Right lung (tissue), 2 donors: ENCODE measurements at regions not wholly inside any gene's neighbourhood (a gene's known extent, or its start where the extent isn't known, plus 50 kb on each side); places are given as distances from the start of the nearest gene placed in this dataset.

Experiments
- DNase-seq, 2 donors: peaks; one replicate each; pipeline ENCODE4 v3.0.0-alpha.2; 2013

DNA sequence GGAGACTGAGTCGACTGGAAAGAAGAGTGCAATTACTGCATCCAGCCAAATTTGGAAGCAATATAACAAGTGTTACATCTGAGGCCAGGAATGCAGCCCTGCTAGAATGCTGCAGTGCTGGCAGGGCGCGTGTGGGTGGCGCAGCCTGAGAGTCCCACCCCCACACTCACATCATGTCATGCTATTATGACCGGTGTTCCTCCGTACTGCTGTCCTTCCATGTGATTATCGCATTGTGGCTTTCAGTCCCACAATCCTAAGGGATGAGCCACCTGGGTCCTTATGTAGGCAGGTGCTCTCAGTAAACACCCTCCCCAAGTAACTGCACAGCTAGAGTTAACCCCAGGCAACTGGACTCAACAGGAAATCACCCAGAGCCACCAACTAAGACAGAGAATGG, 122.6 kb upstream of the CPEB2 start:
- no peak for DNase-seq

DNA sequence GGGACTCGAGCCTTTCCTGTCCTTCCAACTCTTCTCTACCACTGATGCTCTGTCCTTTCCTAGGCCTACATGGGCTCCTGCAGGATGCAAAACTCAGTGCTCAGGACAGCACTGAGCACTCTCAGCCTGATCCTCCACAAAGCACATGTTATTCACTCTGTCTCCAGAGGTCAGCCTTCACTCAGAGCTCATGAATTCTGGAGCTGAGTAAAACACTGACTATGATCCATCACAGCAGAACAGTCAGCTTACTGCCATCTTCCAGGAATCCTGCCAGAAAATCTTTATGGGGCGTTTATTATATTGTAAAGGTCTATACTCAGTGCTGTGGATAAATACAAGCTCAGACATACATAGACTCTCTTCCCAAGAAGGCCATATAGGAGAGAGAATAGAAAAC, 121.5 kb upstream of the CPEB2 start:
- no peak for DNase-seq

DNA sequence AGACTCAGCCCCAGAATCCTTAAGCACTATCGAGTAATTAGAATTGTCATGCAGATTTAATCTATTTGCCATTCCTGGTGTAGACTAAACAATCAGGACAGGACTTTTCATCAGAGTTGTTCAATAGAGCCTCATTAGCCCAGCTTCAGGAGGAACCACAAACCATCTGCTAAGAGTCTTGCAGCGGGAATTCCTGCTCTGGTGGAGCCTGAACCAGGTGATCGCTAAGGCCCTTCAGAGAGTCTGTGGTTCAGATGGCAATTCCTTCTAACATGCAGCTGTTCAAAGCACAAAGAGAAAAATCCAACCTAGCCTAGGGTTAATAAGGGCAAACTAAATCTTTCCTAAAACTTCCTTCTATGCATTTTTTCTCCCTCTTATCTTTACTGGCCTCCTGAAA, 119.1 kb upstream of the CPEB2 start:
- no peak for DNase-seq

DNA sequence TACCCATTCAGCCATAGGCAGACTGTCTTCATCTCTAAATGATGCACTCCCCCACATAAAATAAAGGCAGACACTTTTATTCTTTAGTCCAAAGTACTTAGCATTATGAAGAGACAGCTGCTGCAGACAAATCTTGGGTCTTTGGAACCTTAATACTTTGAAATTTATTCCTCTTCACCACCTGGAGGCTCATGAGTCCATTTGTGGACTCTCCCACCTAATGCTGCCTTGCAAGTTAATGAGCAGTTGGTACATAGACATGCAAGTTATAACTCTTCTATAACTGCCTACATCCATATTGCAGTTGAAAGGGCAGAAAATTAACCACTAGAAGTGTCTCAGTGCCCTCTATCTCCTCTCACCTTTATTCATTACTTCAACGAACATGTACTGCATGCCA, 118.6 kb upstream of the CPEB2 start:
- DNase-seq: no peak

DNA sequence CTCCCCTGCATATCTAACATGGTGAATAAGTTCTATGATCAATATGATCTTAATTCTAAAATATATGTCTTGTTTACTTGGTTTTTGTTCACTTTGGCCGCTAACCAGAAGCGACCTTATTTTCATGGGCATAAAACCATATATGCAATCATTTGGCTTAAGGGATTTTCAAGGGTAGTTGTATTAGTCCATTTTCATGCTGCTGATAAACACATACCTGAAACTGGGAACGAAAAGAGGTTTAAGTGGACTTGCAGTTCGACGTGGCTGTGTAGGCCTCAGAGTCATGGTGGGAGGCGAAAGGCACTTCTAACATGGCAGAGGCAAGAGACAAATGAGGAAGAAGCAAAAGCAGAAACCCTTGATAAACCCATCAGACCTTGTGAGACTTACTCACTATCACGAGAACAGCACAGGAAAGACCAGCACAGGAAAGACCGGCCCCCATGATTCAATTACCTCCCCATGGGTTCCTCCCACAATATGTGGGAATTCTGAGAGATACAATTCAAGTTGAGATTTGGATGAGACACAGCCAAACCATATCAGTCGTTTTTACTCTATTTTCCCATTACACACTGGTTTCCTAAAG, 114.3 kb upstream of the CPEB2 start:
- DNase-seq: no peak

DNA sequence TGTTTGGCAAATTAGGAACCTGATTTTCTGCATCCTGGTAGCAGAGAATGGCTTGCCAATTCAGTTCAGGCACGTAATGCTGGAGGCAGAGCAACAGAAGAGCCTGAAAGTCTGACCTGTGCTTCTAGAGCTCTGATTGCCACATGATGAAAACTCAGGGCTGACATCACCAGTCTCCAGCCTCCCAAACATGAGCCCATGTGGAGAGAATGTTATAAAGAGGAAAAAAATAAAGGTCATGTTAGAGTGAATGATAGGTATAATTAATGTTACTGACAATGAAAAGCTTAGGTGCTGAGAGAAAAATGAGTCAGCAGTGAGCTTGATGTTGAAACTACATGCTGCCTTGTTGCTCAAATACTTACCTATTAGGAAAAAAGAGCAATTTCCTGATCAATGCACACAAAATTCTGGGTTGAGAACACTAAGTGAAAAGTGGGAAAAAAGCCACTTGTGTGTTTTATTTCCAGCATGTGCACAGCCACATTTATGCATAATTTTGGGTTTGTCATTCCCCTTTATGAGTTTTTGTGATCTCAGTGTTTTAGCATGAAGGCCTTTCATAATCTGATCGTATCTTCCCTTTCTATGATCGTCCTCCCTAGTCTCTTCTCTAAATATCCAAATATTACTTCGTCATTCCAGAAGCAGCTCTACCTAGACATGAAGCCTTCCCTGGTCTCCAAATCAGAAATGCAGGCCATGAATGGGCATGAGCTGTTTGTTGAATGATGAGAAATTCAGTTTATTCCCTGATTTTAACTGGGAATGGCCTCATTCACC, 113.3 kb upstream of the CPEB2 start:
- no peak for DNase-seq

DNA sequence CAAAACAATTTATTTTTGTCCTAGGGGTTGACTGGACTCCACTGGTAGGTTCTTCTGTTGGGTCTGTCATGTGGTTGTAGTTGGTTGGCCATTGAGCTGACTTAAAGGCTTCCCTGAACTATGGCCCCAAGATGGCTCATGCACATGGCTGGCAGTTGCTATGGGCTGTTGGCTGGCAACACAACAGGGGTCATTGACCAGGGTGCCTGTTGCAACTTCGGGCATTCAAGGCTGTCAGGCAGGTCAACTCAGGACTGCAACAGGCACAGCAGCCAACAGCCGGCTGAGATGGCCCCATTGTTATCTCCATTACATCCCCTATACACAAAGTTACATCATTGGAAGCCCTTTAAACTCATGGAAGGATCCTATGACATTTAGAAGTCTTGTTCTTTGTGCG, 109.7 kb upstream of the CPEB2 start:
- DNase-seq: no peak

DNA sequence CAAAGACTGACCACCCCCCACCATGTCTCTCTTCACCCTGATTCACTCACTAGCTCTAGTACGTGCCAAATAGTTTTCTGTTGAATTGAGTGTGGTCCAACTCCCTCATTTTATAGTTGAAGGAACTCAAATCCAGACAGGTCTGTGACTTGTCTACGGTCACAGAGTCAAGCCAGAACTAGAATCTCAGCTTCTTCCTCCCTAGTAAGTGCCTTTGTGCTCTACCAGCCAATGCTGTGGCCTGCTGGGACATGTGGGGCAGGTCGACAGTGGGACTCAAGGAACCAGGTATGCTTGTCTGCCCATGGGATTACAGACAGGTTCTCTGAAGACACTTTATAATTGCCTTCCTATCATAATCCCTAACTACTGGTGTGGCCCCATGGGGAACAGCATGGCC, 108.6 kb upstream of the CPEB2 start:
- DNase-seq: no peak

DNA sequence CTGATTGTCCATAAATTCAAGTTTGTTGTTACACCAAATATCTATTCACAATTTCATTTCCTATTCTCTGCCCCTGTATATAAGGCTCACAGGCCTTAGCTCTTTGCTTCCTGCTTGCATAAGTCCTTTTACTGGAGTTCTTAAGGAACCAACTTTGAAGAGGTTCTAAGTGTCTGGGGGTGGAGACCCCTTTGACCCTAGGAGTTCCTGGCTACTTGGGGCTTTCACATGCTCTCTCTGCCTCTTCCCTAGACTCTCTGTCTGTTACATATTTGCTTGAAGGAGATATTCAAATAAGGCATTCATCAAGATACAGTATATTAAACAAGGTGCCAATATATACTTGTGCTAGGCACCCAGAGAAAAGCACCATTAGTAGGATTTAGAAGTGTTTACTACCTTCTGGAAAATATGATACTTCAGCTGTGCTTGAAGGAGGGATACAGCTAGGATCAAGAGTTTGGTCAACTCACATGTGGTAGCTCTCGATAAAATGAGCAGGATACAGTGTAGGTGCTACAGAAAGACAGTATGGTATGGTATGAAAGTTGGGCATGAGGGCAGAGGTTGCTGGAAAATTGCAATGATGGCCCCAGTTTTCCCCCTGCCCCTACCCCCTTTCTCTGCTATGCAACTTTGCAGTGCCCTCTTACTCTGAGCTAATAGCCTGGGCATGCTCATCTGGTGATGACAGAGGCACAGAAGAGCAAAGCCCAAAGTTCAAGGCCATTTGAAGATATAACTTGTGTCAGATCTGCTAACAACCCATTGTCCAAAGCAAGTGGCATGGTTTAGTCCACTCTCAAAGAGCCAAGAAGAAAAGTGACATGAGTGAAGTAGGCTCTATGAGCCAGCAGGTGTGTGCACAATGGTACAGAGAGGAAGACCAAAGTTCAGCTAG, 107.6 kb upstream of the CPEB2 start:
- DNase-seq: no peak

DNA sequence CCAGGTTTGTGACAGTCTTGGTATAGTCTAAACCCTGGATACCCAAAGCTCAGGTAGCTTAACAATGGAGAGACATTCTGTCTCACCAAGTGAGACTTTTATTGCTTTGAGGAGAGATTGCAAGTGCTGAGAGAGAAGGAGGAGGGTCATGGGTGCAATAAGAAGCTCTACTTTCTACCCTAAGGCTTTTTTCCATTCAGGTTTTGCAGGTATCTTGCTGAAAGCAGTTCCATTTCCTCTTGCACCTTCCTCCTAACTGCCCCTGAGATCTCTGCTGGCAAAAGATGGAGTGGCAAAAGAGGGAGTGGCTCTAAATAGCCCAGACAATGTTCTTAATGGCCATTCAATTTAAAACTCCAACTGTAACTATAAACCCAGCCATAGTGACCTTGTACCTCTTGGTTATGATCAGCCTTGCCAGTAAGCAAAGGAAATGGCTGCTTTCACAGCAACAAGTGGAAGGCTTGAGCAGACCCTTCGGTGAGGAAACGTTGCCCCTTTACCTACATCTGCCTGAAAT, 105.6 kb upstream of the CPEB2 start:
- DNase-seq: no peak

DNA sequence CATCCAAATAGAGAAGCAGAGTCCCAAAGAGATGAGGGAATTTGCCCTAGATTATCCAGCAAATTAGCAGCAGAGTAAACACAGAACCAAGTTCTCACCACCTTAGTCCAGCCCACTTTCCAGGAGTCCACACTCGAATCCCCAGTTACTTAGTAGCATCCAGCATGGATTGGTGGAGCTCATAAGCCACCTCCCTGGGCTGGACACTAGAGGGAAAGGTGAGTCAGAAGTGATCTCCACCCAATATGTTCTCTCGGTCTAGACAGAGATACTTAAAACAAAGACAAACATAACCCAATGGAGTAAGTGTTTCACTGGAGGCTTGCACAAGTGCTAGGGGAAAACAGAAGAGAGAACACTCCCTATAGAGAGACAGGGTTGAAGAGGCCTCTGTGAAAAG, 105.1 kb upstream of the CPEB2 start:
- no peak for DNase-seq

DNA sequence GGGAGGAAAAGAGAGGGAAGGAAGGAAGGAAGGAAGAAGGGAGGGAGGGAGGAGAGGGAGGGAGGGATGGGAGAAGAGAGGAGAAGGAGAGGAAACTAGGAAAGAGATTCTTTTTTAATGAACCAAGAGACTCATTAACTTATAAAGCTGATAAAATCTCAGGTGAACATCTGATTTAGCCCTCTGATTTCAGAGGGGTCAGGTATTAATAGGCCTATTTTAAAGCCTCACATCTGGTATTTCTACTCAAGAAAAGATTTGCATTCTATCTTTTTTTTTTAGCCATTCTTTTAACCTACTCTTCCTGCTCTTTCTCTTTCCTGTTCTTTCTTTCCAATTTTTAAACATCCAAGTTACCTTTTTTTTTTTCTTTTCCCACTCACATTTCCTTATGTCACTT, 103.3 kb upstream of the CPEB2 start:
- DNase-seq: no peak

DNA sequence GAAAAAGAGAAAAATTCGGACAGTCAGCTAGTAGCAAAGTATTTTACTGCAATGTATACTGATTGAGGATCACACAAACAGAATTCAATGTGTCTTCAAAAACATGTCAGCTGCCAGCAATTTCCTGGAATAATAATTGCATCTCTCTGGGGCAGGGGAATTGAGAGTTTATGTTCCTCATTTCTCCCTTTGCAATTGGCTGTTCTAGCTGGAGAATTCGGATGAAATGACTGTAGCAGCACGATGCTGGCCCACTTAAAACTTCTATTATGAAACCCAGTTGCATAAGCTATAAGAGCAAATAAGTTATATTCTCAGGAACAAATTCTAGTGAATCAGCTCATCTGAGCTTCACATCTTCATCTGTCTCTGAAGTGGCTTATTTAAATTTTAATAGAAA, 99.9 kb upstream of the CPEB2 start:
- DNase-seq: no peak

DNA sequence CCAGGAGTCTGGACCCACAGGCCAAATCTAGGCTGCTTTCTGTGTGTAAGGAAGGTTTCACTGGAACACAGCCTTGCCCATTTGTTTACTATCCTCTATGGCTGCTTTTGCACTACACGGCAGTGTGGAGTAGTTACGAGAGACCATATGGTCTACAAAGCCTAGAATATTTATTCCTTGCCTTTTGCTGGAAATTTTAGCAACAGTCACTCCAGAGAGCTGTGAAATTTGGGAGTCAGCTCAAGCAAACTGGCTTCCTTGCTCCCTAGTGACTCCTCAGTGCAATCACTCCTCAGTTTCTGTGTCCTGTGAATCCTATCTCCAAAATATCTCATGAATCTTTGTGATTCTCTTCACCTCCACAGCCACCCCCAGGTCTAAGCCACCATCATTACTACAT, 99.0 kb upstream of the CPEB2 start:
- no peak for DNase-seq

DNA sequence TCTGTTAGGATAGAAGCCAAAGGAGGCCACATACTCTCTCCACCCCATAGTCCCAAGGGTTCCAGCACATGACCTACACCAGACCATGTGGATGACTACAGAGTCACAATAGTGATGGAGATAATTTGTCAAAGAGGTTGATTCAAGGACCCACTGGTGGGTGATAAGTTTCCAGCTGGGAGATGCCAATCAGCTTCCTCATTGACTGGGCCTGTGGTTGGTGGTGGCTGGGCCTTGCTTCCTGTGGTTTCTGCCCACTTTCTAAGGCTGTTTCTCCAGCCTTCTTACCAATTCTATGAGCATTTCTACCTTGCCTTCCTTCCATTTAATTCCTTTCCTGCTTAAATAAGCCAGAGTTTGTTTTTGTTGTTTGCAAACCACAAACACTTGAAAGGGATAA, 95.5 kb upstream of the CPEB2 start:
- DNase-seq: no peak

DNA sequence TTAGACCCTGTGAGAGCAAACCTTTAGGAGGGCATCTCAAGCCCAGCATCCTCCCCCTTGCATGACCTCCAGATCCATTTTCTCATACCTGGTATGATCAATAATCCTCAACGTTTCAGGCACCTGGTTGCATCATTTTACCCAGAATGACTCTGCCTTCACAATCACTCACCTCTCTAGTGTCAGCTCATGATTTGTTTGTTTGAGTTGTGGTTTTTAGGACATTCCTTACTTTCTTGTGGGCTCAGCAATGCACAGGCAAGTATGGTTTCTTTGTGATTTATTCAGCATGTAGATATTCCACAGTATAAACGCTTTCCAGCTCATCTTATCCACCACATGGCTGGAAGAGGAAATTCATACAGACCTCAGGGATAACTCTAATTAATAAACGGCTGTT, 93.6 kb upstream of the CPEB2 start:
- no peak for DNase-seq

DNA sequence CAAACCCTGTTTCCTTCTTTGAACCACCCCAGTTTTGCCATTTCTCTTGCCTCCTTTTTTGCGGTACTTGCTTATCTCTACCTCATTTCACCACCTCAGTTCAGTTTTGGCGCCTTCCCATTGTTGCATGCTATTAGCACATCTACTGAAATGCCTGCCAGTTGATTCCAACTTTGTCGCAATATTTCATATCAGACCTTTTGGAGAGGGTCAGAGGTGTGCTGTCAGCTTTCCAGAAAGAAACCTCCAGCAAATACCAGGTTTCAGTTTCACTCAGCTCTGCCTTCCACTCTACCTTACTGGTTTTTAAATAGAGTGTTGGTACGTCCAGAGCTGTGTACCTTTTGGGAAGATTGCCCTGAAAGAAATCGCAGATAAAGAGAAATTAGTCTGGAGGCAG, 91.9 kb upstream of the CPEB2 start:
- DNase-seq: no peak

DNA sequence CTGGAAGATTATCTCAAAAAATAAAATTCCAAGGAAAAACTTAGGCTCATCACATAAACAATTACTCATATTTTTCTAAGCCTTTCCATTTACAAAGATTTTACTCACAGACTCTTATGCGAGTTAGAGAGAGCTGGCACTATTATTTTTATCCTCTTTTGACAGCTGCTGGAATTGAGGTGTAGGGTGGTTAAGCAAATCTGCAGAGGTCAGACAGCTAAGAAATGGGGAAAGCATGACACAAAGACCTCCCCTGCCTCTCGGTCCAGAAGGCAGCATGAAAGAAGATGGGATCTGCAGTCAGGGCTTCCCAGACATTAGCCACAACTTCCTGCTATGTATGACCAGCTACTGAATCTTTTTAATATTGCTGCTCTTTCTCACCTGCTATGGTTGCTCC, 89.9 kb upstream of the CPEB2 start:
- DNase-seq: no peak

DNA sequence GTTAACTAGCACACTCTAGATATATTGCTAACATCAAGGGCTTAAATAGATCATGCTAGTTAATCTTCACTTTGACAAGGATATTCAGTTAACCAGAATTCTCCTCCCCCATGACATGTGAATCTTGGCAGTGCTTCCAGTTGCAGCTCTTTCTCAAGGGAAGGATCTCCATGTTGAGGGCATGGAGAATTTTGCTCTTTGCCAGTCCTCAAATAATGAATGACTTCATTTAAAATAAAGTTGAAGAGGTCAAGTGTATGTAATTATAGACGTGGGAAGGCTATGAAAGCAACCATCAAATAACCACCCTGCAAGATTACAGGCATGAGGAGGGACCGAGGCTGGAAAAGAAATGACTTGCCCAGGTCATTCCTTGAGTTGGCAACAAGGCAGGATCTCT, 87.3 kb upstream of the CPEB2 start:
- DNase-seq: no peak

DNA sequence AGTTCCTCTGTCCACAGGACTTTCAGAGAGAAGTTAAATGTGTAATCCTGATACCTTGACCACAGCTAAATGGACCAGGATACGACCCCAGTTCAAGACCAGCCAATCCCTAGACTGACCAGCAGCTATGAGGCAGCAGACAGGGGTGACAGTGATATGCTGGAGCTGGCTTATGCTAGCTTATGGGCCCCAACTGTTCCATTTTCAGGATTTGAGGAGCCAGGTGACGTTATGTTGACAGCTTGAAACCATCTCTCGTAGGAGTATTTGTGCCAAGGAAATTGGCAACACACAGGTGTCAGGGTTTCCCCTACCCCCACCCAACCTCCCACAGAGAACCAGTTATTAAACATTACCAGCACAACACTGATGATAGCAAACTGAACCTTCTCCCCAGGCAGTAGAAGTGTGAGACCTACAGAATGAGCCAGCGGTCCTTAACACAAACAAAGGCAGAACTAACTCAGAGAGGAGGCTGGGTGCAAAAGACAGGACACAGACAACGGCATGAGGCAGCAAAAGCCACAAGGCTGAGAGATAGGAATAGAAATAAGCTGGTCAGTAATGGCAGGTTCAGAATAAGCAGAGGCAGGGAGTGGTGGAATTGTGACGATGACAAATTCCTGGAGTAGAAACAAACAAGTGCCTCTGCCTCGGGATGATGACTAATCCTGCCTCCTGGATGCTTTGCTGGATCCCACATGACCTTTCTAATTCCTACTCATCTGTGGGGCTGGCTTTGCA, 85.6 kb upstream of the CPEB2 start:
- no peak for DNase-seq

DNA sequence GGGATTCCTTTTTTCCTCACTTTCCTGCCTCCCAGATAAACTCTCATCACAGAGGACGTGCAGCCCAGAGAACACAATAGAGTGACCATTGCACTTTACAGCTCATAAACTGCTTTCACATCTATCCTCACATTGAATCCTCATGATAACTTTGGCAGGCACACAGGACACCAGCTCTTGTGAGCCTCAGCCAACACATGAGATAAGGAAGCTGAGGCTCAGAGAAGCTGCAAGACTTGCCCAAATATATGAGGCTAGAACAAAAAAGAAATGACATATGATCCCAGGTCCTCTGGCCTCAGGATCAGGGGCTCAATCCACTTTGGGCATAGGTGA, 85.0 kb upstream of the CPEB2 start:
- DNase-seq: no peak

DNA sequence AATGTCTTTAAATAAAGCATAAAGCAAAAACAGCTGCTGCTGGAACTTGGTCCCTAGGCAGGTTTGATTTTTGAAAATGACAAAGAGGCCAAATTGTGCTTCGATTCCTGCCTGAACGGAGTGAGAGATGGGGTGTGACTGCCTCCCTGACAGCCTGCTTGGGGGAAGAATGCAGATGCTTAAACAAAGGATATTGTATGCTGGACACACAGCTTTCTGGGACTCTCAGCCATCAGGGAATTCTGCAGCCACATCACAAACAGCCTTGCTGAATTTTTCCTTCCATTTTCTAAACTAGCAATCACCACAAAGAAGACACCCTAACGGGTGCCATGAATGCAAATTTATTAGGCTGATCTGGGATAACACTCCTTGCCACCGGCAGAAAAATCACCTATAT, 83.9 kb upstream of the CPEB2 start:
- no peak for DNase-seq
